ENCODE measurements at regions not wholly inside any gene's neighbourhood (a gene's known extent, or its start where the extent isn't known, plus 50 kb on each side); places are given as distances from the start of the nearest gene placed in this dataset.
"Not testable (repeated sequence)": the region's sequence is repeated elsewhere in the genome, so short reads cannot be mapped to it uniquely, and the experiment has no call there.

GRCh38 chr6:135592276-135592675 is 94.7 kb upstream of the AHI1 start:
- Histone ChIP-seq H3K9me3 (replicated peaks) (no peaks in the 10 kb centered on the region), H3K27me3 (no peaks in the 10 kb centered on the region), H3K4me3 (no peak overlapping the region), H3K4me1 (no peaks in the 10 kb centered on the region), H3K27ac (no peak overlapping the region), H3K36me3 (no peaks in the 10 kb centered on the region)
- no peak for DNase-seq

- Histone ChIP-seq H3K27ac (no peak overlapping the region), H3K36me3 (no peaks in the 10 kb centered on the region), H3K27me3 (no peaks in the 10 kb centered on the region), H3K4me1 (no peaks in the 10 kb centered on the region), H3K9me3 (replicated peaks) (no peaks in the 10 kb centered on the region), H3K4me3 (no peak overlapping the region)
- DNase-seq: no peak
Observed at GRCh38 chr6:135594000-135594399, 96.5 kb upstream of the AHI1 start.

GRCh38 chr6:135600086-135600702 is 102.7 kb upstream of the AHI1 start:
- Histone ChIP-seq H3K36me3 (no peaks in the 10 kb centered on the region), H3K4me1 (no peaks in the 10 kb centered on the region), H3K27me3 (no peaks in the 10 kb centered on the region), H3K9me3 (replicated peaks) (no peaks in the 10 kb centered on the region), H3K27ac (no peak overlapping the region), H3K4me3 (no peak overlapping the region)
- peak; percentile 16 to 44 for DNase-seq

GRCh38 chr6:135600931-135601330 is 103.4 kb upstream of the AHI1 start:
- no peak overlapping the region for H3K27ac ChIP-seq
- H3K9me3 ChIP-seq (replicated peaks): no peaks in the 10 kb centered on the region
- DNase-seq: no peak
- no peaks in the 10 kb centered on the region for H3K27me3 ChIP-seq
- H3K4me1 ChIP-seq: no peaks in the 10 kb centered on the region
- no peak overlapping the region for H3K4me3 ChIP-seq
- H3K36me3 ChIP-seq: no peaks in the 10 kb centered on the region

GRCh38 chr6:135601857-135602256 is 104.3 kb upstream of the AHI1 start:
- H3K9me3 ChIP-seq (replicated peaks): no peaks in the 10 kb centered on the region
- no peak overlapping the region for H3K27ac ChIP-seq
- no peaks in the 10 kb centered on the region for H3K36me3 ChIP-seq
- H3K27me3 ChIP-seq: no peaks in the 10 kb centered on the region
- DNase-seq: no peak
- H3K4me1 ChIP-seq: no peaks in the 10 kb centered on the region
- H3K4me3 ChIP-seq: no peak overlapping the region

- H3K36me3 ChIP-seq: no peaks in the 10 kb centered on the region
- H3K9me3 ChIP-seq (replicated peaks): no peaks in the 10 kb centered on the region
- H3K27ac ChIP-seq: no peak overlapping the region
- H3K4me3 ChIP-seq: no peak overlapping the region
- H3K4me1 ChIP-seq: no peaks in the 10 kb centered on the region
- DNase-seq: no peak
- no peaks in the 10 kb centered on the region for H3K27me3 ChIP-seq
Observed at GRCh38 chr6:135603249-135603648, 105.7 kb upstream of the AHI1 start.

- DNase-seq: no peak
- no peaks in the 10 kb centered on the region for H3K4me1 ChIP-seq
- no peaks in the 10 kb centered on the region for H3K9me3 ChIP-seq (replicated peaks)
- no peaks in the 10 kb centered on the region for H3K36me3 ChIP-seq
- H3K4me3 ChIP-seq: no peak overlapping the region
- no peaks in the 10 kb centered on the region for H3K27me3 ChIP-seq
- no peak overlapping the region for H3K27ac ChIP-seq
Observed at GRCh38 chr6:135604035-135604860, 106.7 kb upstream of the AHI1 start.

- H3K27me3 ChIP-seq: no peaks in the 10 kb centered on the region
- H3K4me3 ChIP-seq: no peak overlapping the region
- no peak overlapping the region for H3K27ac ChIP-seq
- DNase-seq: no peak
- no peaks in the 10 kb centered on the region for H3K36me3 ChIP-seq
- H3K9me3 ChIP-seq (replicated peaks): no peaks in the 10 kb centered on the region
- H3K4me1 ChIP-seq: no peaks in the 10 kb centered on the region
Observed at GRCh38 chr6:135605278-135605790, 107.8 kb upstream of the AHI1 start.

GRCh38 chr6:135606392-135606791 is 108.9 kb upstream of the AHI1 start:
- no peaks in the 10 kb centered on the region for H3K4me1 ChIP-seq
- H3K27ac ChIP-seq: no peak overlapping the region
- no peaks in the 10 kb centered on the region for H3K9me3 ChIP-seq (replicated peaks)
- no peaks in the 10 kb centered on the region for H3K27me3 ChIP-seq
- no peaks in the 10 kb centered on the region for H3K36me3 ChIP-seq
- no peak overlapping the region for H3K4me3 ChIP-seq
- no peak for DNase-seq

- H3K4me3 ChIP-seq: no peak overlapping the region
- no peaks in the 10 kb centered on the region for H3K9me3 ChIP-seq (replicated peaks)
- H3K27ac ChIP-seq: no peak overlapping the region
- H3K4me1 ChIP-seq: no peaks in the 10 kb centered on the region
- no peak for DNase-seq
- no peaks in the 10 kb centered on the region for H3K36me3 ChIP-seq
- no peaks in the 10 kb centered on the region for H3K27me3 ChIP-seq
Observed at GRCh38 chr6:135608031-135608430, 110.5 kb upstream of the AHI1 start.

- H3K27me3 ChIP-seq; H3K36me3 ChIP-seq; H3K27ac ChIP-seq; H3K4me1 ChIP-seq; DNase-seq; H3K9me3 ChIP-seq (replicated peaks); H3K4me3 ChIP-seq: not testable (repeated sequence)
Observed at GRCh38 chr6:135610192-135610591, 112.7 kb upstream of the AHI1 start.

- H3K27me3 ChIP-seq: peaks cover 4% of the 10 kb centered on the region; the same call in 1 of the 2 replicates
- H3K9me3 ChIP-seq (replicated peaks): no peaks in the 10 kb centered on the region
- no peak overlapping the region for H3K27ac ChIP-seq
- no peaks in the 10 kb centered on the region for H3K4me1 ChIP-seq
- no peak for DNase-seq
- no peak overlapping the region for H3K4me3 ChIP-seq
- no peaks in the 10 kb centered on the region for H3K36me3 ChIP-seq
Observed at GRCh38 chr6:135616655-135617054, 119.1 kb upstream of the AHI1 start.

GRCh38 chr6:135617222-135617621 is 119.7 kb upstream of the AHI1 start:
- Histone ChIP-seq H3K27me3 (peaks cover 4% of the 10 kb centered on the region; the same call in 1 of the 2 replicates), H3K4me3 (no peak overlapping the region), H3K9me3 (replicated peaks) (no peaks in the 10 kb centered on the region), H3K36me3 (no peaks in the 10 kb centered on the region), H3K4me1 (no peaks in the 10 kb centered on the region), H3K27ac (no peak overlapping the region)
- DNase-seq: no peak

- no peaks in the 10 kb centered on the region for H3K27me3 ChIP-seq
- DNase-seq: no peak
- H3K27ac ChIP-seq: no peak overlapping the region
- H3K4me3 ChIP-seq: no peak overlapping the region
- no peaks in the 10 kb centered on the region for H3K36me3 ChIP-seq
- H3K4me1 ChIP-seq: no peaks in the 10 kb centered on the region
- no peaks in the 10 kb centered on the region for H3K9me3 ChIP-seq (replicated peaks)
Observed at GRCh38 chr6:135622081-135622480, 124.5 kb upstream of the AHI1 start.

- no peak overlapping the region for H3K4me3 ChIP-seq
- no peaks in the 10 kb centered on the region for H3K9me3 ChIP-seq (replicated peaks)
- no peak for DNase-seq
- H3K27me3 ChIP-seq: no peaks in the 10 kb centered on the region
- no peaks in the 10 kb centered on the region for H3K4me1 ChIP-seq
- no peak overlapping the region for H3K27ac ChIP-seq
- no peaks in the 10 kb centered on the region for H3K36me3 ChIP-seq
Observed at GRCh38 chr6:135623979-135624378, 126.4 kb upstream of the AHI1 start.

Data from SJCRH30 (cell line).